Bronchial epithelial cell (primary cell): ENCODE measurements at regions not wholly inside any gene's neighbourhood (a gene's known extent, or its start where the extent isn't known, plus 50 kb on each side); places are given as distances from the start of the nearest gene placed in this dataset.

Experiments used
- DNase-seq: peaks from one replicate; pipeline ENCODE4 v3.0.0-alpha.2; 2010; ENCODE audit warnings: low read depth
- FAIRE-seq: peaks from 2 replicates; lab custom pipeline; 2011; peaks lifted over from hg19 to GRCh38; lab: Jason Lieb, UNC
- H3K27me3 ChIP-seq: 2 replicates; pipeline ENCODE4 v1.5.1; 2011; ENCODE audit warnings: low read length; ENCODE audit not compliant: control insufficient read depth, insufficient read depth
- H3K36me3 ChIP-seq: 2 replicates; pipeline ENCODE4 v1.5.1; 2011; ENCODE audit warnings: low read length; ENCODE audit not compliant: control insufficient read depth, insufficient read depth
- H3K4me3 ChIP-seq: 2 replicates; pipeline ENCODE4 v1.5.1; 2011; ENCODE audit warnings: mild to moderate bottlenecking, low read depth, low read length, control low read depth
- CTCF ChIP-seq: IDR thresholded peaks from 2 replicates; pipeline ENCODE4 v1.5.1; 2011; ENCODE audit warnings: mild to moderate bottlenecking, moderate library complexity, low read length, control low read depth, inconsistent platforms; ENCODE audit not compliant: insufficient read depth, severe bottlenecking

GRCh38 chr4:177696438-177696966 is 254.3 kb upstream of the AGA start:
- TF ChIP-seq CTCF = no peak
- no peaks in the 10 kb centered on the region for H3K36me3 ChIP-seq
- no peak overlapping the region for H3K4me3 ChIP-seq
- H3K27me3 ChIP-seq = no peaks in the 10 kb centered on the region
- peak; percentile 4 for DNase-seq
- no peak for FAIRE-seq

GRCh38 chr4:177699365-177700213 is 257.4 kb upstream of the AGA start:
- peak; percentile 74 for DNase-seq
- FAIRE-seq = no peak
- TF ChIP-seq CTCF = no peak

GRCh38 chr4:177706916-177707315 is 264.7 kb upstream of the AGA start:
- Histone ChIP-seq H3K4me3 (no peak overlapping the region), H3K27me3 (no peaks in the 10 kb centered on the region), H3K36me3 (no peaks in the 10 kb centered on the region)
- no peak for FAIRE-seq
- DNase-seq = peak; percentile 21
- no peak for TF ChIP-seq CTCF

More at GRCh38 chr4:177699365-177700213, 257.4 kb upstream of the AGA start:
- no peak overlapping the region for H3K4me3 ChIP-seq
- H3K27me3 ChIP-seq = no peaks in the 10 kb centered on the region
- H3K36me3 ChIP-seq = no peaks in the 10 kb centered on the region

GRCh38 chr4:177713454-177713853 is 271.2 kb upstream of the AGA start:
- no peaks in the 10 kb centered on the region for H3K27me3 ChIP-seq
- H3K4me3 ChIP-seq = no peak overlapping the region
- FAIRE-seq = no peak
- no peaks in the 10 kb centered on the region for H3K36me3 ChIP-seq
- DNase-seq = no peak
- no peak for TF ChIP-seq CTCF

GRCh38 chr4:177717407-177717806 is 275.2 kb upstream of the AGA start:
- Histone ChIP-seq H3K27me3 (no peaks in the 10 kb centered on the region), H3K36me3 (no peaks in the 10 kb centered on the region), H3K4me3 (no peak overlapping the region)
- no peak for FAIRE-seq
- no peak for DNase-seq
- no peak for TF ChIP-seq CTCF
